HCT116 (cell line): ENCODE measurements at regions not wholly inside any gene's neighbourhood (a gene's known extent, or its start where the extent isn't known, plus 50 kb on each side); places are given as distances from the start of the nearest gene placed in this dataset.

Experiments used
- ATAC-seq: fragments of 200-7000 bp; cut with Tn5 transposase; 2 replicates; pipeline ENCODE4 v1.9.1; 2020; ENCODE audit warnings: mild to moderate bottlenecking, moderate library complexity
- BruUV-seq: library from RNA; stranded (reverse); fragments of 400-500 nt; replicated peaks from 2 replicates; lab custom pipeline; 2021; lab: Mats Ljungman, UMichigan
- CTCF ChIA-PET: fragments of 300-600 bp; sonication (Branson Sonifier 250); formaldehyde crosslinking; loops from one replicate; lab custom pipeline; 2021; ENCODE audit warnings: antibody characterized with exemption; lab: Charles Lee
- POLR2A ChIA-PET: fragments of 300-600, 350-600 bp; sonication (Branson Sonifier 250); formaldehyde crosslinking; loops from one replicate; lab custom pipeline; 2021; ENCODE audit warnings: antibody characterized with exemption; lab: Charles Lee
- RAD21 ChIA-PET, 2 experiments: fragments of 300-600 bp; sonication (Branson Sonifier 250); formaldehyde crosslinking; loops; one replicate each; lab custom pipeline; 2023; ENCODE audit warnings: low total read pairs in 2 of 2; ENCODE audit not compliant: uncharacterized antibody in 2 of 2, unreplicated experiment in 2 of 2, low non-redundant PET in 1 of 2; lab: Charles Lee
- DNase-seq: peaks from one replicate; pipeline ENCODE4 v3.0.0-alpha.2; 2010; ENCODE audit warnings: low read depth, low spot score
- H2AFZ ChIP-seq: fragments of 200-600 bp; shearing (Covaris generic), sonication (generic); 2 replicates; pipeline ENCODE4 v1.6.1; 2017; ENCODE audit warnings: low read depth, mixed run types, mixed read lengths, antibody characterized with exemption, low read length; ENCODE audit not compliant: poor library complexity, severe bottlenecking
- H3K27ac ChIP-seq: 2 replicates; pipeline ENCODE4 v1.5.1; 2012; ENCODE audit warnings: low read depth, low read length
- H3K27me3 ChIP-seq: fragments of 200-600 bp; sonication (generic); 2 replicates; pipeline ENCODE4 v1.6.1; 2016; ENCODE audit warnings: mixed run types, low read length, mixed read lengths; ENCODE audit not compliant: insufficient read depth
- H3K36me3 ChIP-seq, 2 experiments: fragments of 200-500 bp in 1 of 2; fragments of 200-600 bp in 1 of 2; sonication (Bioruptor generic) in 1 of 2; sonication (generic) in 1 of 2; 2 replicates each; pipeline versions ENCODE4 v1.5.1 to v1.6.1; 2014 to 2016; ENCODE audit warnings: low read length in 2 of 2, inconsistent platforms in 1 of 2, mixed read lengths in 1 of 2, mixed run types in 1 of 2; ENCODE audit not compliant: insufficient read depth in 2 of 2, control insufficient read depth in 1 of 2
- H3K4me1 ChIP-seq, 2 experiments: fragments of 200-600 bp in 1 of 2; sonication (generic) in 1 of 2; 2 replicates each; pipeline versions ENCODE4 v1.5.1 to v1.6.1; 2012 to 2017; ENCODE audit warnings: low read length in 2 of 2, inconsistent platforms in 1 of 2, mild to moderate bottlenecking in 1 of 2, mixed read lengths in 1 of 2, mixed run types in 1 of 2, moderate library complexity in 1 of 2; ENCODE audit not compliant: insufficient read depth in 2 of 2, control insufficient read depth in 1 of 2
- H3K4me2 ChIP-seq: fragments of 200-600 bp; sonication (generic); 2 replicates; pipeline ENCODE4 v1.6.1; 2017; ENCODE audit warnings: mixed run types, low read length, mixed read lengths
- H3K4me3 ChIP-seq, 2 experiments: fragments of 200-600 bp in 1 of 2; sonication (generic) in 1 of 2; replicated peaks in 1 of 2; 2 replicates each; pipeline ENCODE4 v1.5.1; 2011 to 2016; ENCODE audit warnings: low read length in 2 of 2, control low read depth in 1 of 2, low read depth in 1 of 2, mild to moderate bottlenecking in 1 of 2, mixed read lengths in 1 of 2, mixed run types in 1 of 2
- H3K79me2 ChIP-seq: fragments of 200-600 bp; sonication (generic); 2 replicates; pipeline ENCODE4 v1.6.1; 2017; ENCODE audit warnings: mild to moderate bottlenecking, mixed run types, low read length, moderate library complexity, mixed read lengths; ENCODE audit not compliant: insufficient read depth
- H3K9ac ChIP-seq: fragments of 200-600 bp; sonication (generic); 2 replicates; pipeline ENCODE4 v1.6.1; 2016; ENCODE audit warnings: low read length, mixed read lengths
- H3K9me2 ChIP-seq: fragments of 200-600 bp; sonication (generic), shearing (Covaris generic); 2 replicates; pipeline ENCODE4 v1.6.1; 2017; ENCODE audit warnings: mixed run types, mild to moderate bottlenecking, moderate library complexity; ENCODE audit not compliant: insufficient read depth
- H3K9me3 ChIP-seq, 2 experiments: fragments of 200-500 bp in 1 of 2; fragments of 200-600 bp in 1 of 2; sonication (Bioruptor generic) in 1 of 2; sonication (generic) in 1 of 2; 2 replicates each; pipeline ENCODE4 v1.6.1; 2014 to 2017; ENCODE audit warnings: low read length in 2 of 2, mixed read lengths in 2 of 2, inconsistent platforms in 1 of 2, low read depth in 1 of 2, mild to moderate bottlenecking in 1 of 2, mixed run types in 1 of 2, moderate library complexity in 1 of 2; ENCODE audit not compliant: control insufficient read depth in 1 of 2, insufficient read depth in 1 of 2
- H4K20me1 ChIP-seq: fragments of 200-600 bp; sonication (generic), shearing (Covaris generic); 2 replicates; pipeline ENCODE4 v1.6.1; 2017; ENCODE audit warnings: mixed run types, mild to moderate bottlenecking, moderate library complexity; ENCODE audit not compliant: insufficient read depth
- ATF3 ChIP-seq: IDR thresholded peaks from 2 replicates; pipeline ENCODE4 v1.6.1; 2012
- CBX3 ChIP-seq: IDR thresholded peaks from 2 replicates; pipeline ENCODE4 v1.6.1; 2012; ENCODE audit warnings: low read depth
- CEBPB ChIP-seq: IDR thresholded peaks from 2 replicates; pipeline ENCODE4 v1.6.1; 2012; ENCODE audit warnings: low read depth
- CTCF ChIP-seq, 3 experiments: fragments of 200-600 bp in 1 of 3; sonication (generic) in 1 of 3; IDR thresholded peaks in 2 of 3; conservative IDR thresholded peaks in 1 of 3; 2 replicates each; pipeline ENCODE4 v1.5.1; 2012 to 2017; ENCODE audit warnings: low read depth in 2 of 3, low read length in 2 of 3, antibody characterized with exemption in 1 of 3, borderline replicate concordance in 1 of 3, control low read depth in 1 of 3, mild to moderate bottlenecking in 1 of 3, mixed read lengths in 1 of 3, mixed run types in 1 of 3, moderate library complexity in 1 of 3; ENCODE audit not compliant: insufficient read depth in 1 of 3
- EGR1 ChIP-seq: IDR thresholded peaks from 2 replicates; pipeline ENCODE4 v1.6.1; 2012; ENCODE audit warnings: low read depth
- ELF1 ChIP-seq: IDR thresholded peaks from 2 replicates; pipeline ENCODE4 v1.6.1; 2012; ENCODE audit warnings: low read depth, borderline replicate concordance
- EZH2 ChIP-seq: fragments of 200-600 bp; sonication (generic); IDR thresholded peaks from 2 replicates; pipeline ENCODE4 v1.6.1; 2017; ENCODE audit warnings: antibody characterized with exemption, mixed run types
- EZH2phosphoT487 ChIP-seq: fragments of 200-600 bp; IDR thresholded peaks from 2 replicates; pipeline ENCODE4 v1.6.1; 2018; ENCODE audit warnings: antibody characterized with exemption, borderline replicate concordance
- JUND ChIP-seq: IDR thresholded peaks from 2 replicates; pipeline ENCODE4 v1.6.1; 2012
- POLR2A ChIP-seq: IDR thresholded peaks from 2 replicates; pipeline ENCODE4 v1.7.0; 2011; ENCODE audit warnings: borderline replicate concordance; ENCODE audit not compliant: insufficient read depth, insufficient read length; ENCODE audit errors: extremely low read depth
- POLR2AphosphoS5 ChIP-seq: IDR thresholded peaks from 2 replicates; pipeline ENCODE4 v1.6.1; 2011; ENCODE audit warnings: mild to moderate bottlenecking, low read depth, low read length, moderate library complexity
- RAD21 ChIP-seq: IDR thresholded peaks from 2 replicates; pipeline ENCODE4 v1.6.1; 2012; ENCODE audit warnings: low read depth, mild to moderate bottlenecking
- REST ChIP-seq: IDR thresholded peaks from 2 replicates; pipeline ENCODE4 v1.6.1; 2012; ENCODE audit warnings: low read depth
- SP1 ChIP-seq: IDR thresholded peaks from 2 replicates; pipeline ENCODE4 v1.6.1; 2012; ENCODE audit warnings: low read depth
- SRF ChIP-seq: IDR thresholded peaks from 2 replicates; pipeline ENCODE4 v1.6.1; 2012; ENCODE audit warnings: low read depth
- YY1 ChIP-seq: IDR thresholded peaks from 2 replicates; pipeline ENCODE4 v1.6.1; 2011; ENCODE audit warnings: low read length, low read depth, moderate library complexity, mild to moderate bottlenecking; ENCODE audit not compliant: insufficient replicate concordance; ENCODE audit errors: extremely low read depth
- ZFX ChIP-seq: fragments of 450-650 bp; IDR thresholded peaks from 2 replicates; pipeline ENCODE4 v1.6.1; 2017
- ZNF274 ChIP-seq: fragments of 200-500 bp; sonication (Bioruptor generic); IDR thresholded peaks from 2 replicates; pipeline ENCODE4 v1.6.1; 2014; ENCODE audit warnings: mild to moderate bottlenecking, low read depth, low read length, inconsistent platforms
- intact Hi-C: fragments of 100-400 bp; cut with micrococcal nuclease; formaldehyde crosslinking; loops from 2 replicates; pipeline ENCODE4 v1.10.0; 2022

GRCh38 chr2:100628506-100628905 lies 65.7 kb downstream of the PDCL3 start:
- no TSS peak for BruUV-seq
- Histone ChIP-seq H3K36me3 (no peaks in the 10 kb centered on the region), H3K4me2 (no peak overlapping the region), H2AFZ (no peak overlapping the region), H3K27me3 (no peaks in the 10 kb centered on the region), H3K79me2 (no peaks in the 10 kb centered on the region), H3K27ac (no peak overlapping the region), H3K9me3 (no peaks in the 10 kb centered on the region), H3K9me2 (no peaks in the 10 kb centered on the region), H3K4me1 (no peaks in the 10 kb centered on the region), H3K9ac (no peak overlapping the region), H4K20me1 (no peaks in the 10 kb centered on the region), H3K4me3 (no peak overlapping the region)
- no peak for TF ChIP-seq CEBPB
- no peak for TF ChIP-seq YY1
- no peak for TF ChIP-seq SRF
- TF ChIP-seq EGR1 = no peak
- no peak for TF ChIP-seq EZH2
- TF ChIP-seq EZH2phosphoT487 = no peak
- no peak for TF ChIP-seq REST
- TF ChIP-seq POLR2A = no peak
- no peak for TF ChIP-seq ATF3
- no peak for TF ChIP-seq ZFX
- TF ChIP-seq RAD21 = no peak
- TF ChIP-seq ELF1 = no peak
- no peak for TF ChIP-seq SP1
- TF ChIP-seq JUND = no peak
- no peak for TF ChIP-seq POLR2AphosphoS5
- TF ChIP-seq CTCF (IDR thresholded peaks at IDR 0.05 in 2 of 3, conservative IDR thresholded peaks at IDR 0.05 in 1 of 3; ENCODE audit: borderline replicate concordance in 1 of 3, insufficient read depth in 1 of 3, low read depth in 2 of 3, low read length in 2 of 3) = no peak
- TF ChIP-seq CBX3 = no peak
- TF ChIP-seq ZNF274 = no peak
- DNase-seq (no peak), ATAC-seq (no peak)
- CTCF ChIA-PET = no interaction called here
- RAD21 ChIA-PET = no interaction called here
- POLR2A ChIA-PET = no interaction called here
- intact Hi-C loops = no loop called here
